ENCODE measurements at regions not wholly inside any gene's neighbourhood (a gene's known extent, or its start where the extent isn't known, plus 50 kb on each side); places are given as distances from the start of the nearest gene placed in this dataset.
A peak's percentile ranks its signal among the peaks of the same experiment; 100 is the strongest.
"Not testable (repeated sequence)": the region's sequence is repeated elsewhere in the genome, so short reads cannot be mapped to it uniquely, and the experiment has no call there.

DNA sequence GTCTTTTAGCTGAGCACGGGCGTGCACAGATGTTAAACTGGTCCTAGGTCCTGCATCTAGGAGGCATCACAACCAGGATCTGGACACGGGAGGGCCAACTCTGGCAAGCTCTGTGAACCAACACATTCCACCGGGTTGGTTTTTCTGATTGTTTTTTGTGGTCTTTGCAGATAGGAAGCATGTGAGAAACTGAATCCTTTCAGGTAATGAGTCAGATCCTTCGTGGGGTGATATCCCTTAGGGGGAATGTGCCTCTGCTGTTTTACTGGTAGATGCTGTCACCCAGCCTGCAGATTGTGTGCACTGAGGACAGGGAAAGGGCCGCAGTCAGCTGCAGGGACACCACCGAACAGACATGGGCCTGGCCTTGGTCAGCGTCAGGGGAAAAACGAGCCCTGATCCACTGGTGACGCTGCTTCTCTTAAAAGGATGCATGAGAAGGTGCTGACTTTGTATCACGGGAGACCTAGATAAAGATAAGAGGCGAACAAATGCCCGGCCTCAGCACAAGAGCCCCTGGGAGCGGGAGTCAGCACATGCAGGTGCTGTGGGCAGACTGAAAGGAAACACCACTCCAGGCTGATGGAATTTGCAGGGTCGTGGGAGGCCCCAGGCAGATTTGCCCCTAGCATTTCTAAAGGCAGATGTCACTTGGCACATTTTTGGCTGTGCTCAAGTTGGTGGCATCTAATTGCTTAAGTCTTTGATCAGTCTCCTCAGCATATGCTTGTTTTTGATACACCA is 51.1 kb downstream of the DOP1B start:
- DNase-seq, result no peak

- no peak for DNase-seq
These were observed 51.8 kb downstream of the DOP1B start for GRCh38 chr21:36208326-36209013.

- DNase-seq, result peak; percentile 67
These were observed 53.1 kb downstream of the DOP1B start for GRCh38 chr21:36209626-36210171.

DNA sequence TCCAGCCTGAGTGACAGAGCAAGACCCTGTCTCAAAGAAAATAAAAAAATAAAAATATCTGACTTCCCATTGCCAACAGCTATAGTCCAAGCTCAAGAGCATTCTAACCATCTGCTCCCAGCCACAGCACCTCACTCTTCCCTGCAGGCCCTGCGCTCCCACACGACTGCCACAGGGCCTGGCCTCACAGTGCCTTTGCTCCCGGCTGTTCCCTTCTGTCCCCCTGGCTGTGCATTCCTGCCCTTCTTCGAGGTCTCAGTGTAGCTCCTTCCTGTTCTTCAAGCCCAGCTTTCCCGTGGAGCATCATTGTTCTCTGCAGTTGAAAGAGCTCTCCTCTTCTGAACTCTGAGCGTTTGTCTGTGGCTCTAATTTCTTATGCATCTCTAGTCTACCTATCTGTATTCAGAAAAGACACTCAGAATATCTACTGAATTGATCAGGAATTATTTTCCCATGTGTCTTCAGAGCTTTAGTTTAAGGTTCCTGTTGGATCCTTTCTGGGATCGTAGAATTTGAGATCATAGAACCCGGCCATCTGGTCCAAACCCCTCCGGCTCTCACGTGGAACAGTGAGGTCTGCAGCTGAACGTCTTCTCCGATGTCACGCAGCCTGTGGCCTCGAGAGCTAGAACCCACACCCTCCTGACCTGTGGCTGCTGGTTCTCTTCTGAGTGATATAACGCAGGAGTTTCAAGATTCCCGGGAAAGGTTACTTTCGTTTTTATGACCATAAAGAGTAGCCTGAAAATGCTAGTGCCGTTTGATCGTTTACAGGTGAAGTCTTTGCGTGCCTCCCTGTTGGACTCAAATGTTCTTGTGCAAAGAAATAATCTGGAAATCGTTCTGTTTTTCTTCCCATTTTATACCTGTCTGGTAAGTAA is 54.4 kb downstream of the DOP1B start:
- no peak for DNase-seq

GRCh38 chr21:36211660-36212512 is 55.3 kb downstream of the DOP1B start:
- DNase-seq, result no peak

- no peak for DNase-seq
These were observed 55.8 kb downstream of the DOP1B start for GRCh38 chr21:36212513-36212780.

DNA sequence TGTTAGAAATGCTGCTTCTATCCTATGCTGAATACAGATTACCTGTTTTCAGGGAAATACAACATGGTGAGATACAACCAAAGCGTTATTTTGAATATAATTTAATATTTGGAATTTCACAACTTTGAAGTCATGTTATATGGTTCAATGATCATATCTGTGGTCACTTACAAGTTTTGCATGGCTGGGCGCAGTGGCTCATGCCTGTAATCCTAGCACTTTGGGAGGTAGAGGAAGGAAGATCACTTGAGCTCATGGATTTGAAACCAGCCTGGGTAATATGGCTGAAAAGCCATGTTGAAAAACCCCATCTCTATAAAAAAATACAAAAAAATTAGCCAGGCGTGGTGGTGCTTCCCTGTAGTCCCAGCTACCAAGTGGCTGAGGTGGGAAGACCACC is 57.9 kb downstream of the DOP1B start:
- no peak for DNase-seq

DNA sequence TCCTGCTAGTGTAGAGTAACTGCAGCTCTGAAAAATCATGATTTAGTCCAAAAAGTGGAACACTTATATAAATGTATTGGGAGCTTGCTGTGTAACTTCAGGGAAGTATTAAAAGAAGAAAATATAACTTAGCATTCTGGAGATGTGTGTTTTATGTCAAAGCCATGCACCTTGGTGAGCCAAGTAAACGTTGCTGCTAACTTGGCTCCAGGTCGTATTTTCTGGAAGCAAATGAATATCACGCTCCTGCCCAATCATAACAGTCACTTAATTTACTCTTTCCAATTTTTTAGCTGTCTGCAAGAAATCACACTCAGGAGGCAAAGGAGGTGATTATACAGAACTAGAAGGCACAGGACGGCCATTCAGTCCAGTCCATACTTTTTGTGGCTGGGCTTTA is 61.1 kb downstream of the DOP1B start:
- no peak for DNase-seq

DNA sequence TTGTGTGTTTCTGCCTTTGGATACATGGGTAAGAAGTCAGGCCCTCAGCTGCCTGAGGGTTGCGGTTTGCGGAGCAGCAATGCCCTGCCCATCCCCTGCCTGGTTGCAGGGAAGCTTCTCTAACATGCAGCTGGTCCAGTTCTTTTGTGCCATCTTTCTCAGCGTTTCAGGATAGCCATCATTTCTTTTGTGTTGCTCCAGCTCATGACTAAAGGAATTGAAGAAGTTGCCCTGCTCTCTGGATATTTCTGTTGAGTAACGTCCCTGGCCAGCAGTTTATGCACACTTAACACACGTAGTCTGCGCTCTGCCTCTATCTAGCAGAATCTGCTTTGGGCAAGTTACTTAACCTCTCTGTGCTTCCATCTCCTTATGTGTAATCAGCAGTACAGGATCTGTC is 62.1 kb downstream of the DOP1B start:
- no peak for DNase-seq

- no peak for DNase-seq
These were observed 66.8 kb downstream of the DOP1B start for GRCh38 chr21:36223451-36223850.

GRCh38 chr21:36229181-36229580 is 72.6 kb downstream of the DOP1B start:
- no peak for DNase-seq

DNA sequence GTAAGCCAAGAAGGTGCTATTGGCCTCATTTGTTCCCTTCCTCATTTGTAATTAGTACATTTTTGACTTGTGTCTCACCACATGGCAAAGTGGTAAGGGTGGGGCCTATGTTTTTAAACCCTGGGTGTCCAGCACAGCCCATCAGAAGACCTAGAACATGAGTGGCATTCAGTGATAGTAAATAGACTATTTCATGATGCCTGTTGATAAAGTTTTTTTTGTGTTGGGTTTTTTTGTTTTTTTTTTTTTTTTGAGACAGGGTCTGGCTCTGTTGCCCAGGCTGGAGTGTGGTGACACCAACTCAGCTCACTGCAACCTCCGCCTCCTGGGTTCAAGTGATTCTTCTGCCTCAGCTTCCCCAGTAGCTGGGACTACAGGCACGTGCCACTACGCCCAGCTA is 74.8 kb downstream of the DOP1B start:
- DNase-seq, result not testable (repeated sequence)

DNA sequence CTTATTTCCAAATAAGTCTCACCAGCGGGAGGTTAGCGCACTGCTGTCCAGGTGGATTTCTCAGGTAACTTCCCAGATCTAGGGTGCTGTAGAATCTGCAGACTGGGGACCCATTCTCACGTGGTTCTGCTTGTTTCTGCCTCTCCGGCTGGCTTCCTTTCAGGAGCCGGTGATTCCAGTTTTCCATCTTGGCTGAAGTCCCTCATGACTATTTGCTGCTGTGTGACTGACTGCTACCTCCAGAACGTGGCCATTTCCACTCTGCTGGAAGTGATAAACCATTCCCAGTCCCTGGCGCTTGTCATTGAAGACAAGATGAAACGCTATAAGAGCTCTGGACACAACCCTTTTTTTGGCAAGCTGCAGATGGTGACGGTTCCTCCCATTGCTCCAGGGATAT is 76.0 kb downstream of the DOP1B start:
- DNase-seq, result no peak

- DNase-seq, result no peak
These were observed 78.5 kb downstream of the DOP1B start for GRCh38 chr21:36235058-36235582.

- no peak for DNase-seq
These were observed 79.6 kb downstream of the DOP1B start for GRCh38 chr21:36236052-36236730.

- DNase-seq, result no peak
These were observed 80.8 kb downstream of the DOP1B start for GRCh38 chr21:36237441-36237840.

- DNase-seq, result no peak
These were observed 80.4 kb upstream of the MORC3 start for GRCh38 chr21:36239585-36239984.

DNA sequence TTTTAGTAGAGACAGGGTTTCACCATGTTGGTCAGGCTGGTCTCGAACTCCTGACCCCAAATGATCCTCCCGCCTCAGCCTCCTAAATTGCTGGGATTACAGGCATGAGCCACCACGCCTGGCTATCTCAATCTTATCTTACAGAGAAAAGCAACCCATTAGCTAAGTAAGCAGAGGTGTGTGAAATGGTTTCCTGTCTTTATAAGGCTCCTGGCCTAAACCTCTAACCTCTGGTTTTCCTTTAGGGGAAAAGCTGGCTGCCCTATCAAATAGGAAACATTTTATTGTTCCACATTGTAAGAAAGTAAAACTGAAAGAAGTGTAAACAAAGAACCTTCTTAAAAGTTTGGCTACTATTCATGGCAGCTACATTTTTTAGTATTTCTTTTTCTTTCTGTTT is 78.3 kb upstream of the MORC3 start:
- no peak for DNase-seq

DNA sequence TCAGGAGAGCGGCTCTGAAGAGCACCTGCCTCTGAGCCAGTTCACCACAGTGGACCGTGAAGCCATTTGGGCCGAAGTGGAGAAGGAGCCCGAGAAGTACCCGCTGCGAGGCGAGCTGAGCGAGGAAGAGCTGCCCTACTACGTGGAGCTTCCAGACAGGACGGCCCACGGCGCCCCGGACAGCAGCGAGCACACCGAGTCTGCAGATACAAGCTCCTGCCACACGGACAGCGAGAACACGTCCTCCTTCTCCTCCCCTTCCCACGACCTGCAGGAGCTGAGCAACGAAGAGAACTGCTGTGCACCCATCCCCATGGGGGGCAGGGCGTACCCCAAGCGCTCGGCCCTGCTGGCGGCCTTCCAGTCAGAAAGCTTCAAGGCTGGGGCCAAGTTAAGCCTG is 74.9 kb upstream of the MORC3 start:
- DNase-seq, result no peak

GRCh38 chr21:36245649-36246048 is 74.3 kb upstream of the MORC3 start:
- no peak for DNase-seq

DNA sequence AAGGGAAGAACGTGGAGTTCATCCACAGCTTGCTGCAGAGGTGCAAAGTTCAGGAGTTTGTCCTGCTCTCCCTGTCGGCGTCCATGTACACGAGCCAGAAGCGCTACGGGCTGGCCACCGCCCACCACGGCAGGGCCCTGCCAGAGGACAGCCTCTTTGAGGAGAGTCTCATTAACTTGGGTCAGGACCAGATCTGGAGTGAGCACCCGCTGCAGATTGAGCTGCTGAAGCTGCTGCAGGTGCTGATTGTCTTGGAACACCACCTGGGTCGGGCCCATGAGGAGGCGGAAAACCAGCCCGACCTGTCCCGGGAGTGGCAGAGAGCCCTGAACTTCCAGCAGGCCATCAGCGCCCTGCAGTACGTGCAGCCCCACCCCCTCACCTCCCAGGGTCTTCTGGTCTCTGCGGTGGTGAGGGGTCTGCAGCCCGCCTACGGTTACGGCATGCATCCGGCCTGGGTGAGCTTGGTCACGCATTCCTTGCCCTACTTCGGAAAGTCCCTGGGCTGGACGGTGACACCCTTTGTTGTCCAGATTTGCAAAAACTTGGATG is 73.8 kb upstream of the MORC3 start:
- no peak for DNase-seq
